ENCODE measurements at regions not wholly inside any gene's neighbourhood (a gene's known extent, or its start where the extent isn't known, plus 50 kb on each side); places are given as distances from the start of the nearest gene placed in this dataset.

DNA sequence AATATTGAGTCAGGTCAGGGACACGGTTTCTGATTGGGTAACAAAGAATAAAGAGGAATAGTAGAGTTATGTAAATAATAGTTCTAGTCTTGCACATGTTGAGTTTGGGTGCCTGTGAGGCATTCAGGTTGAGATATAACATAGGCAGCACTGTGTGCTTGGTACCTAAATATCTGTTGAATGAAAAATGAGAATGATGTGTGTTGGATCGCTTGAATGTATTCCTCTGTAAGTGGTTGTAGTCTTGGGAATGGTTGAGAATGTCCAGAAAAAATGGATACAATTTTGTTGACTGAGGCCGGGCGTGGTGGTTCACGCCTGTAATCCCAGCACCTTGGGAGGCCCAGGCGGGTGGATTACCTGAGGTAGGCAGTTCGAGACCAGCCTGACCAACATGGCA lies 116.3 kb upstream of the HNRNPU start:
- DNase-seq (ENCODE audit: low read depth in 4 of 4, low spot score in 3 of 4) = no peak

DNA sequence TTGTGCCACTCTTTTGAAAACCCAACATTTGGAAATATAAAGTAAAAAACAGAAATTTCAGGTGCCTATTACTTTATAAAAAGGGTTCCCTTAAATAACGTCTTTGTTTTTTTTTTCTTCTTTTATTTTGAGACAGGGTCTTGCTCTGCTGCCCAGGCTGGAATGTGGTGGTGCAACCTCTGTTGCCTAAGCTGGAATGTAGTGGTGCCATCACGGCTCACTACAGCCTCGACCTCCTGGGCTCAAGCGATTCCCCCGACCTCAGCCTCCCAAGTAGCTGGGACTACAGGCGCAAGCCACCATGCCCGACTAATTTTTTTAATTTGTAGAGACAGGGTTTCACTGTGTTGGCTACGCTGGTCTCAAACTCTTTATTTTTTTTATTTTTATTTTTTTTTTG lies 110.2 kb upstream of the HNRNPU start:
- DNase-seq (ENCODE audit: low read depth in 4 of 4, low spot score in 3 of 4) = no peak

DNA sequence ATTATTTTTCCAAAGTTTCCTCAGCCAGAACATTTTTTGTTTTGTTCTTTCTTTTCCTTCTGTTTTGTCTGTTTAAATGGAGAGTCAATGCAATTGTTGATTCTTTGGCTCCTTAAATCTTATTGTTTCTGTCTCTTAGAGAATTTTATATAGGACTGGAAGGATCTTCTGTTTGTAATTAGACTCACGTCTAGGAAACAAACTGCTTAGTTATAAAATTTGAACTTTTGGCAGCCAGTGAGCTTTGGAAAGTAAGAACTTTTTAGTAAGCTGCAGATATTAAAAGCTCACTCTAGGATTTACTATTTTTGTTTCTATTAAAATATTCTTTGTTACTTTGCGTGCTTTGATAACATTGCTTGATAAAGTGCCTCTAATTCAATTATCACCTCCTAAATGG lies 109.8 kb upstream of the HNRNPU start:
- no peak for DNase-seq (ENCODE audit: low read depth in 4 of 4, low spot score in 3 of 4)

DNA sequence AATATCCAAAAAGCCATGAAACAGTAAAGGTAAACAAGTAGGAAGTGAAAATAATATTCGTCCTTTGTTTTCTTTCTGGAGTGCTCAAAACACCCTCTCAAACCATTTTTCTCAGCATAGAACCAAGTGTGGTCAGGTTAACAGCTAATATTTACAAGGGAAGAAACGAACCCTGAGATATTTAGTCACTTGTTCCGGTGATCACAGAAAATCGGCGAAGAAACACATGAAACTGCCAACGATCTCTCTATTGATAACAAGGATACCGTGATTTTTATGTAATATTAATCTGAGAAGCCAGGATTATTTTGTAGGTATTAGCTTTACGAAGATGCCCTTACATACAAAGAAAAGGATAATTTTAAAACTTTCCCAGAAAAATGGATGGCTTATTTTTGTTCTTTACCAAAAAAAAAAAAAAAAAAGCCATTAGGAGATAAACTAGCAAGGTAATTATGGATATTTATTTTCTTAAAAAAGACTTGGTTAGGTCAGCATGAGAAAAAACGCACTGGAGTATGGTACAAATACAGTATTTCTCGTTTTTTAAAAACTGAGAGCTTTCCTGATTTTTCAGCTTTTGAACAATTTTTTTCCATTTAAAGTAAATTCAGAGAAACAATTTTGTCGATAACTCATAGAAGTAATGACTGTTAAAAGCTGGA lies 107.3 kb upstream of the HNRNPU start:
- DNase-seq (ENCODE audit: low read depth in 4 of 4, low spot score in 3 of 4) = peak in 1 of 4 donors; percentile 35

DNA sequence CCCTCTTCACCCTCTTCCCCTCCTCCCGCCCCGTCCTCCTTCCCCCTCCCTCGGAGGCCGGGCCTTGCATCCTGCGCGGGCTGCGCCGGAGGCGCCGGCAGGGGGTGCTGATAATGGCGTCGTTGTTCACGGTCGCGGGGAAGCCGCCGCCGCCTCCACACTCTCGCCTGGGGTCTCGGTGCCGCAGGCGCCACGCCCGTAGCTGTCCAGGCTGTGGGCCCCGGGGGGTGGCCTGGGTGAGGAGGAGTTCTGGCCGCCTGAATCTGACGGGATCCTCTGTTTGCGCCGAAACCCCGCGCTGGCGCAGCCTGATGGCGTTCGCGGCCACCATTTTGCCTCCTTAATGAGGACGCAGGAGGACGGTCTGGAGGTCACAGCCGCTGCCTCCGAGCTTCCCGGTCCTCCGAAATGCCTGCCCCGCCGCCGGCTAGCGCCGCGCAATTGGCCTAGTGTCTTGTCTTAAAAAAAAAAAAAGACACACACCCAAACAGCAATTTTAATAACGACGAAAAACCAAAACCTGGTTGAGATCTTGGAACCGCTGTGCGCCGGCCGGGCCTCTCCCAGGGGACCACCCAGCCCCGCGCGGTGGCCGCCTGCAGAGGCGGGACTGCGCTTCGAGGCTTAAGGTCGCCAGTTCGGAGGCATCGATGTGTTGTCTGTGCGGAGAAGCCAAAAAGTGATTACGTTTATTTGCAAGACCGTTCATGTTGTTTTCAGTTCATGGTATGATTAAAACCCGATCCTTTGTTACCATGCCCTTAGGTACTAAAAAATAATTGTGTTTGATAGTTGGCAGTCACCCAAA lies 106.6 kb upstream of the HNRNPU start:
- DNase-seq (ENCODE audit: low read depth in 4 of 4, low spot score in 3 of 4) = peak; percentile 93 to 95 (median 94)

DNA sequence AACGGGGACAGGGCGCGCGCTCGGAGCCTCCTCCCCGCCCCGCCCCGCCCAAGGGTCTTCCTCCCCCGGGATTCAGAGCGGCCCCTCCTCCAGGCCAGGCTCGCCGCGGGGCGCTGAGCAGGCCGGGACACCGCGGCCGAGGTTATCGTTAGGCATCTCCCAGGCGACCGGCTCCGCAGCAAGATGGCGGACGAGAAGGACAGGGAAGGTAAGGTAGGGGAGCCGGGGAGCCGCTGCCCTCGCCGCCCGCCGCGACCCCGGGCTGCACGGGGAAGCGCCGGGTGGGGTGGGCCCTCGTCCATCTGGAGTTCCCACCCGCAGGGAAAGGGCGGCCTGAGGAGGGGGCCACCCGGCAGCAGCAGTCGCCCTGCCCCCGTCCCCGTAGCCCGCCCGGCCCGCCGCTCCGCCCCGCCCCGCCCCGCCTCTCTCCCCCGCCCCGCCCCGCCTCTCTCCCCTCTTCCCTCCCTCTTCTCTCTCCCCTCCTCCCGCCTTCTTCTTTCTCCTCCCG lies 105.9 kb upstream of the HNRNPU start:
- peak; percentile 60 to 76 (median 66) for DNase-seq (ENCODE audit: low read depth in 4 of 4, low spot score in 3 of 4)

DNA sequence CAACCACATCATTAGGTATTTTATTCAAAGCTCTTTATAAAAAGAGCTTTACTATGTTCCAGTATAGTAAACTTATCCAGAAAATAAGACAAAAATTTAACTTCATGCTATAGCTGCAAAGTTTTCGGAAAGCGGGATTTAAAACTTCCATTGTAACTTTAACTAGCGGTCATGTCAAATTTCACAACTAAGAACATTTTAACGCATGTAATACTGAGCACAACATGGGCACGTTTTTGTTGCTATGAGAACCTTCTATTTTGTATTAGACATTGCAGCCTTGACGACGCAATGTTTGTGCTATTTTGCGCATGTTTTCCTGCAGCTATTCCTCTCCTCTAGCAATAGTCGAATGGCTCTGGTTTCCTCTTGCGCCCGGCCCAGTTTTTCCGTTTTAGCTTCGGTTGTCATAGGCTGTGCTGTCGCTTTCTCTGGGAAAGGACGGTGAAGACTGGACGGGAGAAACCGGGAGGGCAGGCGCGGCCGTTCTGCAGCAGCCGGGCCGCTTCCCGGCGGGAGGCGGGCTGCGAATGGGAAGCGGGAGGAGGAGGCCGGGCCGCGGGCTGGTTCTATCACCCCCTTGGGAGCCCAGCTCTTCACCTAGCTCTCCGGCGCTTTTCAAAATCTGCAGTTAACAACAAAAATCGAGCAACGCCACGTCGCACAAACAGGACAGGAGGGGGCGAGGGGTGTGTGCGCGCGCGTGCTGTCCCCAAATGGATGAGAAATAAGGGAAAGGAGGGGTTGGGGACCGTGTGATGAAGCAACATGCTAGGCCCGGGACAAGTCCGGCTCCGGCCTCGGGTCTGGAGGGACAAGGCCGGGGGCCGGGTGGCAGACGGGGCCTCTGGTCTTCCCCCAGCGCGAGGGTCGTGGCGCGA lies 105.3 kb upstream of the HNRNPU start:
- peak; percentile 71 to 82 (median 76) for DNase-seq (ENCODE audit: low read depth in 4 of 4, low spot score in 3 of 4)

DNA sequence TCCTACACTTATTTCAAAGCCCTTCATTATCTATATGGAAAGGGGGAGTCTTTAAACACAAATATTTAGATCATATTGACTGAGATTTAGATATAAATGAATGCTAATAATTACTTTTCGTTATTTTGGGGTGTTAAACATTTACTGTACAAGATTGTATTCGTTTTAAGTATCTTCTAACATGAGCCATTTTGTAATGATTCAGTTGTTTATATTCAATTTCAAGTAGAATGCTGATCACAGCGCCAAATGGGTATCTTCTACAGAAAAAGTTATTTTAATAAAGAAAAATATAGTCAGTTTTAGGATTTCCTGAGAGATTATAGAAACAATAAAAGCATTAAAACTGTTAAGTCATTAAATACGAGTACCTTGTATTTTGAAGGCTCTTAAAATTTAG lies 104.5 kb upstream of the HNRNPU start:
- DNase-seq (ENCODE audit: low read depth in 4 of 4, low spot score in 3 of 4) = peak in 1 of 4 donors; percentile 14

DNA sequence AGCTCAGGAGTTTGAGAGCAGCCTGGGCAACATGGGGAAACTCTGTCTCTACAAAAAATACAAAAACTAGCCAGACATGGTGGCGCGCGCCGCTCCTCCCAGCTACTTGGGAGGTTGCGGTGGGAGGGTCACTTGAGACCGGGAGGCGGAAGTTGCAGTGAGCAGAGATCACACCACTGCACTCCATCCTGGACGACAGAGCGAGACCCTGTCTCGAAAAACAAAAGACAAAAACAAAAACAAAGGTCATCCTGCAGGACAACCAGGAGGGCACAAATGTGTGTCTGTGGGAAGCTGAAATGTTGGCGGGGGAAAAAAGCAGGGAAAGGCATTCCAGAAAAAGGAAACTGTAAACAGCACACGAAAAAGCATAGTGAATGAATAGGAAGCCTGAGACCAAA lies 104.1 kb upstream of the HNRNPU start:
- DNase-seq (ENCODE audit: low read depth in 4 of 4, low spot score in 3 of 4) = peak in 1 of 4 donors; percentile 12

DNA sequence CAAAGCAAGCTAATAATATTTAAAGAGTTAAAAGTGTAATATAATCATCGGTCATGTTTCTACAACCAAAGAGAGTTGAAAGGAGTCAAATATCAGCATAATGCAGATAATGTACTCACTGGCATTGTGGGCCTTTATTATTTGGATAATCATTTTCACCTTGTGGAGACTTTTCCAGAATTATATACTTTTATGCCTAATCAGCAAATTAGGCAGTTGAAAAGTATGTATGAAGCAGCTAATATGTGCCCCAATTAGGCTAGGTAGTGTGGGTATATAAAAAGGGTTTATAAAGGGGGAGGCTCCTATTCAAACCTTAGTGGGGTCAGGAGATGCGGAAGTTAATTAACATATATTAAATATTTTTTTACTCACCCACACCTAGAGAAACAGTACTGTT lies 102.8 kb upstream of the HNRNPU start:
- DNase-seq (ENCODE audit: low read depth in 4 of 4, low spot score in 3 of 4) = no peak

DNA sequence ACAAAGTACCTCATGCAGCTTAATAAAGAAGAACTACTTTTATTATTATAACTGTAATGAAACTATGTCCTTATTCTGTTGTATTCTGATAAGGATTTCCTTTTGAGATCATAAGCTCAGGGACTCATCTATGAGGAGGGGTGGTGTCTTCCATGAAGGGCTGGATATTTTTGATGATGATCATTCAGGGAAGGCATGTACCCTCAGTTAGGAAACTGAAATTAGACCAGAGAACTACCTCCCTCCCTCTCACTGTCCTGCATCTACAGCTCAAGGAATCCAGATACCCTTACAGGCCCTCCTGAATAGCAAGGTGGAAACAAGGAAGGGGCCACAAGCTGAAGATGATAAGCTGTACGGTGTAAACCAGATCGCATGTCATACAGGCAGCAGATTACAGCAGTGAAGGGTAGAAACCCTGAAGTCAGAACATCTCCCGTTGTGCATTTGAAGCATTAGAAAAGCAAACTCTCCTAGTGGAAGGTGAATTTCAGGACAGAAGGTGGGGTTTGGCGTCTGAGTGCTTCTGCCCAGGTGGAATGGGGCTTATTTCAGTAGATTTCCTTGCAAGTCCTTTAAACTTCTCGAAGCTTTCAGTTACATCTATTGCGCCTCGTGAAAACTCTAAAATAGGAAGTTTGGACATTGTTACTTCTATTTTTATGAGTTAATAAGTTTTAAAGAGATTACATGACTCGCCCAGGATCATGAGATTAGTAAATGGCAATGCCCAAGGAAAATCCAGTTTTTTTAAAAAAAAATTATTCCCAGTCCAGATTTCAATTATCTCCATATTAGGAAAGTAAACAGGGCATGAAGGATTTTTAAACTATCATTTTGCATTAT lies 101.1 kb upstream of the HNRNPU start:
- no peak for DNase-seq (ENCODE audit: low read depth in 4 of 4, low spot score in 3 of 4)

DNA sequence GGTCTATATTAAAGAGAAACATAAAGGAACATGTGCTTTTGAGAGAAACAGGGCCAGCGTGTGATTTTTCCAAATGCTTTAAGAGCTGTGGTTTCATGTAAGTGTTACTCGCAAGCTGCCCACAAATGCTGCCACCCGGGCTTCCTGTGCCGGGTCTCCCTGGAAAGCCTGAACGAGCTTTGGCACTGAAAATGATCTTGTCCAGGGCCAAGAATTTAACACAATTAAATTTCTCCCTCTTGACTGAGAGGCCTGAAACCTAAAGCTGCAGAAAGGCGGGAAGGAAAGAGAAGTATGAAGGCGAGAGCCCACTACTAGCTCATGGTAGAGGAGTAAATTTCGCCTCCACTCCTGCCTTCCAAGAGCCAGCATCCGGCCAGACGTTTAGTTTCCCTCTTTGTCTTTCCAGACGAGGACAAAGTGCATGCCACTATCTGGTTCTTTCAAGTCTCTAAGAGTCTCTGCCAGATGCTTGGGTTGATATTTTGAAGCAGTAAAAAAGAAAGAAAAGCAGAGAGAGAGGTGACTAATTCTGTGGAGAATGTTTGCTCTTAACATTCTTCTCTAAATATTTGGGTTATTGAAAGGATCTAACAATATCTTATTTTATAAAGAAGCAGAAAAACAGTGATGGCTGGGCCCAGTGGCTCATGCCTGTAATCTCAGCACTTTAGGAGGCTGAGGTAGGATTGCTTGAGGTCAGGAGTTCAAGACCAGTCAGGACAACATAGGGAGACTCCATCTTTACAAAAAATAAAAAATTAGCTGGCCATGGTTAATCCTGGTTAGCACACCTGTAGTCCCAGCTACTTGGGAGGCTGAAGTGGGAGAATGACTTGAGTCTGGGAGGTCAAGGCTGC lies 100.0 kb upstream of the HNRNPU start:
- no peak for DNase-seq (ENCODE audit: low read depth in 4 of 4, low spot score in 3 of 4)

DNA sequence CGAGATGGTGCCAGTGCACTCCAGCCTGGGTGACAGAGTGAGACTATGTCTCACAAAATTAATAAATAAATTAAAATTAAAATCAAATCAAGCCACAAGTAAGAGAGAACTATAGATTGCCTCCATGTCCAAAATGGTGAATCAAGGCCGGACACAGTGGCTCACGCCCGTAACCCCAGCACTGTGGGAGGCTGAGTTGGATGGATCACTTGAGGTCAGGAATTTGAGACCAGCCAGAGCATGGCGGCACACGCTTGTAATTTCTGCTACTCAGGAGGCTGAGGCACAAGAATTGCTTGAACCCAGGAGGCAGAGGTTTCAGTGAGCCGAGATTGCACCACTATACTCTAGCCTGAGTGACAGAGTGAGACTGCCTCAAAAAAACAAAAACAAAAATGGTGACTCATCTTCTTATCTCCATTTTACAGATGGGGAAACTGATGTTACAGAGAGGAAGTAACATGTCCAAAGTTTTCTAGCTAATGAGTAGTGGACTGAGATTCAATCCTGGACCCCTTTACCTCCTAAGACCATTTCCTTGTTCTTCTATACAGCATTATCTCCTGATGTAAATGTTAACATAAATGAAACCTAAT lies 99.0 kb upstream of the HNRNPU start:
- DNase-seq (ENCODE audit: low read depth in 4 of 4, low spot score in 3 of 4) = no peak

DNA sequence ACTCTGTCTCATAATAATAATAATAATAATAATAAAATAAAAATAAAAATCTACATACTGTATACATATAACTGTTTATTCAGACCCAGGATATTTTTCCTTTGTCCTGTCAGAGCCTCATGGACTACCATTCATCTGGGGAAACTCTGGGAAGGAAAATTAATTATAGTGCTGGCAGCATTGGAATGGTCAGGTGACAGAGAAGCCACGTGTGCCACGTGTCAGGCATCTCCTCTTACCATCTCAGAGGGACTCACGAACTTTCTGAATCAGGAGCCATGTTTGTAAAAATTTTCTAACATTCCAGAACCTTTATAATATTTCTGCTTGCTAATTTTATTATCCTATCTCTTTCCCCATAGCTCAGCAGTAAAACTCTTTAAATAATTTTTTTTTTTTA lies 97.8 kb upstream of the HNRNPU start:
- no peak for DNase-seq (ENCODE audit: low read depth in 4 of 4, low spot score in 3 of 4)

DNA sequence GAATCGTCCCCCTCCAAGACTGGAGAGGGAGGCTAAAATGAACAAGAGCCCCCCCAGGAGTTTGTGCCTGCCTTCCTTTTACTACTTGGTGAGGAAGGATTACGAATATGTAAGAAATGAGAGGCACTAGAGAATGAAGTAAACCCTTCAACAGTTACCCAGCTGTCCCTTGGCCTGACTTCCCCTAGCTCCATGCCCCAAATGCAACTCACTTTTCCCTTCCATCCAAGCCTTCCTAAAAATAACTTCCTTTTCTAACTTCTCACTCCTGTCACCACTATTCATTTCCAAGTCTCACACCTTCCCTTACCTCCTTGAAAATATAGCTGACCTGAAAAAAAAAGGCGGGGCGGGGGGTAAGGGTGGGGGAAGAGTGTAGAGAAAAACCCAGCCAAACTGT lies 96.6 kb upstream of the HNRNPU start:
- DNase-seq (ENCODE audit: low read depth in 4 of 4, low spot score in 3 of 4) = no peak

DNA sequence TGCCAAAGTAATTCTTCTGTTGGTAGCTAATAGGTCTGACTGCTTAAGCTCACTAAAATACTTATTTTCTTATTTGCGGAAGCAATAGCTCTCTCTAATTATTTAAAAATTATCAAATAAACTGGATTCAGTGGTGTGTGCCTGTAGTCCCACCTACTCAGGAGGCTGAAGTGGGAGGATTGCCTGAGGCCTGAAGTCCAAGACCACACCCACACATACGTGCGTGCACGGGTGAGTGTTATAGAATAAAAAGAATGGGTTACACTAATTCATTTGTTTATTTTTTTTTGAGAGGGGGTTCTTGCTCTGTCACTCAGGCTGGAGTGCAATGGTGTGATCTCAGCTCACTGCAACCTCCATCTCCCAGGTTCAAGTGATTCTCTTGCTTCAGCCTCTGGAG lies 94.2 kb upstream of the HNRNPU start:
- DNase-seq (ENCODE audit: low read depth in 4 of 4, low spot score in 3 of 4) = no peak

DNA sequence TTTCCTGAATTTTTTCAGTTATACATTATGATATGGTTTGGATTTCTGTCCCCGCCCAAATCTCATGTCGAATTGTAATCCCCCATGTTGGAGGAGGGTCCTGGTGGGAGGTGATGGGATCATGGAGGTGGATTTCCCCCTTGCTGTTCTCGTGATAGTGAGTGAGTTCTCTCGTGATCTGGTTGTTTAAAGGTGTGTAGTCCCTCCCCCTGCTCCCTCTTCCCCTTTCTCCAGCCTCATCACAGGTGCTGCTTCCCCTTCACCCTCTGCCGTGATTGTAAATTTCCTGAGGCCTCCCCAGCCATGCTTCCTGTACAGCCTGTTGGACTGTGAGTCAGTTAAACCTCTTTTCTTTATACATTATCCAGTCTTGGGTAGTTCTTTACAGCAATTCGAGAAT lies 93.2 kb upstream of the HNRNPU start:
- DNase-seq (ENCODE audit: low read depth in 4 of 4, low spot score in 3 of 4) = no peak

DNA sequence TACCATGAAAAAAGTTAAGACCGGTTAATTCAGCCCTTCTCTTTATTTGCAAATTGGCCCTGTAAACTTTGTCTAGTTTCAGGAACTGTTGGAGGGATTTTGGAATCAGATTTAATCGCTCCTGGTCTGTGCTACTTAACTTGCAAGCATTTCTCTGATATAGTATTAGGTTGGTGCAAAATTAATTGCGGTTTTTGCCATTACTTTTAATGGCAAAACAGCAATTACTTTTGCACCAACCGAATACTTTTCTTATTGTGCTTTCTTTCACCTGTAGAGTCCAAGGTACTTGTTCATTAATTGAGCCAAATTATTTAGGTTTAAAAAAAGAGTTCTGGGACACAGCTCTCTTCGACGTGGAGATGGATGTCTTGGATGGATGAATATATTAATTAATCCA lies 92.8 kb upstream of the HNRNPU start:
- no peak for DNase-seq (ENCODE audit: low read depth in 4 of 4, low spot score in 3 of 4)

DNA sequence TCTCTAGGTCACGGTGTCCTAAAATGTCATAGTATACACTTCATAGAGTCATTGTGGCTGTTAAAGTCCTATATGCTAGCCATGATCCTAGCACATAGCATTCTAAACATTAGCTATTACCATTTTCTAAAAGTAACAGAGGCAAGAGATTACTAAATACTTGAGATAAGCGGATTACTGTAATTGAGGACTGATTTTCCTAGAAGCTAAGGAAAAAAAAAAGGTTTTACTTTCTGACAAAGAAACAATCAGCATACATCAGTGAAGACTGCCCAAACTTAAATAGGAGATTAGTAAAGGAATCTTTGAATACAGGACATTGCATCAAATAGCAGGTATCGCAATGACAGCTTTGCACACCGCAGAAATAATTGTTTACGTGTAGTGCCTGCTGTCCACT lies 91.3 kb upstream of the HNRNPU start:
- no peak for DNase-seq (ENCODE audit: low read depth in 4 of 4, low spot score in 3 of 4)
